HEK293 (cell line): ENCODE measurements at regions not wholly inside any gene's neighbourhood (a gene's known extent, or its start where the extent isn't known, plus 50 kb on each side); places are given as distances from the start of the nearest gene placed in this dataset.

Experiments used
- CTCF ChIA-PET: fragments of 350-600 bp; formaldehyde crosslinking; extraction: SDS; loops from one replicate; lab custom pipeline; 2021; ENCODE audit warnings: antibody characterized with exemption; lab: Yijun Ruan, JAX
- POLR2A ChIA-PET: fragments of 300-600 bp; formaldehyde crosslinking; extraction: SDS; loops from one replicate; lab custom pipeline; 2020; ENCODE audit warnings: antibody characterized with exemption, inconsistent platforms; lab: Yijun Ruan, JAX
- H3K27ac ChIP-seq: fragments of 200-500 bp; sonication (Bioruptor generic); 2 replicates; pipeline ENCODE4 v1.5.1; 2014; ENCODE audit warnings: low read depth, low read length, control low read depth, inconsistent platforms; ENCODE audit errors: extremely low read depth
- H3K36me3 ChIP-seq, 2 experiments: fragments of 200-500 bp in 1 of 2; sonication (Bioruptor generic) in 1 of 2; 1 replicate in 1 of 2; 2 replicates in 1 of 2; pipeline ENCODE4 v1.5.1; 2014 to 2017; ENCODE audit warnings: inconsistent platforms in 2 of 2, low read length in 2 of 2; ENCODE audit not compliant: control insufficient read depth in 2 of 2, insufficient read depth in 1 of 2
- H3K4me1 ChIP-seq: fragments of 200-500 bp; sonication (Bioruptor generic); 2 replicates; pipeline ENCODE4 v1.5.1; 2014; ENCODE audit warnings: mild to moderate bottlenecking, low read length, inconsistent platforms; ENCODE audit not compliant: control insufficient read depth, insufficient read depth
- H3K4me3 ChIP-seq: 2 replicates; pipeline ENCODE4 v1.5.1; 2011; ENCODE audit warnings: low read depth, mild to moderate bottlenecking, control low read depth, low read length, moderate library complexity
- H3K9me3 ChIP-seq: fragments of 200-500 bp; sonication (Bioruptor generic); 2 replicates; pipeline ENCODE4 v1.5.1; 2014; ENCODE audit warnings: low read depth, low read length, inconsistent platforms; ENCODE audit not compliant: control insufficient read depth, insufficient read depth
- KLF9 ChIP-seq: fragments of 450-650 bp; formaldehyde crosslinking; IDR thresholded peaks from 2 replicates; pipeline ENCODE4 v1.5.1; 2016; ENCODE audit warnings: missing biosample characterization, missing genetic modification characterization, low read depth
- MYNN ChIP-seq: fragments of 450-650 bp; formaldehyde crosslinking; IDR thresholded peaks from 2 replicates; pipeline ENCODE4 v1.5.1; 2016; ENCODE audit warnings: missing biosample characterization, missing genetic modification characterization, borderline replicate concordance
- ZBTB7A ChIP-seq: fragments of 450-650 bp; formaldehyde crosslinking; IDR thresholded peaks from 2 replicates; pipeline ENCODE4 v1.5.1; 2016; ENCODE audit warnings: low read depth, missing biosample characterization, missing genetic modification characterization
- ZNF133 ChIP-seq: fragments of 450-650 bp; formaldehyde crosslinking; IDR thresholded peaks from 2 replicates; pipeline ENCODE4 v1.5.1; 2016; ENCODE audit warnings: missing biosample characterization, missing genetic modification characterization
- ZNF175 ChIP-seq: fragments of 450-650 bp; formaldehyde crosslinking; IDR thresholded peaks from 2 replicates; pipeline ENCODE4 v1.5.1; 2016; ENCODE audit warnings: missing biosample characterization, missing genetic modification characterization
- ZNF19 ChIP-seq: fragments of 450-650 bp; formaldehyde crosslinking; IDR thresholded peaks from 2 replicates; pipeline ENCODE4; 2016; ENCODE audit warnings: missing biosample characterization, missing genetic modification characterization, low read depth
- ZNF214 ChIP-seq: fragments of 450-650 bp; formaldehyde crosslinking; IDR thresholded peaks from 2 replicates; pipeline ENCODE4 v1.5.1; 2017; ENCODE audit warnings: missing biosample characterization, mild to moderate bottlenecking, missing genetic modification characterization, borderline replicate concordance
- ZNF248 ChIP-seq: fragments of 450-650 bp; formaldehyde crosslinking; IDR thresholded peaks from 2 replicates; pipeline ENCODE4 v1.5.1; 2017; ENCODE audit warnings: missing biosample characterization, missing genetic modification characterization
- ZNF426 ChIP-seq: fragments of 450-650 bp; formaldehyde crosslinking; IDR thresholded peaks from 2 replicates; pipeline ENCODE4 v1.5.1; 2017; ENCODE audit warnings: missing biosample characterization, missing genetic modification characterization, mild to moderate bottlenecking, inconsistent platforms, moderate library complexity
- ZNF48 ChIP-seq: fragments of 450-650 bp; formaldehyde crosslinking; IDR thresholded peaks from 2 replicates; pipeline ENCODE4 v1.5.1; 2016; ENCODE audit warnings: missing biosample characterization, missing genetic modification characterization
- ZNF529 ChIP-seq: fragments of 450-650 bp; formaldehyde crosslinking; IDR thresholded peaks from 2 replicates; pipeline ENCODE4 v1.5.1; 2017; ENCODE audit warnings: missing genetic modification characterization, missing biosample characterization; ENCODE audit not compliant: insufficient replicate concordance
- ZNF561 ChIP-seq: fragments of 450-650 bp; IDR thresholded peaks from 2 replicates; pipeline ENCODE4 v1.5.1; 2018; ENCODE audit warnings: missing biosample characterization, missing genetic modification characterization, borderline replicate concordance
- ZNF585B ChIP-seq: fragments of 450-650 bp; formaldehyde crosslinking; IDR thresholded peaks from 2 replicates; pipeline ENCODE4 v1.5.1; 2016; ENCODE audit warnings: missing biosample characterization, missing genetic modification characterization
- ZNF600 ChIP-seq: fragments of 450-650 bp; formaldehyde crosslinking; IDR thresholded peaks from 2 replicates; pipeline ENCODE4 v1.5.1; 2016; ENCODE audit warnings: missing biosample characterization, missing genetic modification characterization
- ZNF624 ChIP-seq: fragments of 450-650 bp; formaldehyde crosslinking; IDR thresholded peaks from 2 replicates; pipeline ENCODE4 v1.5.1; 2017; ENCODE audit warnings: missing biosample characterization, missing genetic modification characterization
- ZNF629 ChIP-seq: fragments of 450-650 bp; formaldehyde crosslinking; IDR thresholded peaks from 2 replicates; pipeline ENCODE4 v1.5.1; 2017; ENCODE audit warnings: missing biosample characterization, missing genetic modification characterization
- ZNF664 ChIP-seq: fragments of 450-650 bp; formaldehyde crosslinking; IDR thresholded peaks from 2 replicates; pipeline ENCODE4 v1.5.1; 2016; ENCODE audit warnings: missing biosample characterization, missing genetic modification characterization
- ZNF791 ChIP-seq: fragments of 450-650 bp; formaldehyde crosslinking; IDR thresholded peaks from 2 replicates; pipeline ENCODE4 v1.5.1; 2016; ENCODE audit warnings: missing biosample characterization, missing genetic modification characterization
- TF ChIP-seq, protein P1 (sequence below): fragments of 450-650 bp; formaldehyde crosslinking; IDR thresholded peaks from 2 replicates; pipeline ENCODE4 v1.5.1; 2016; ENCODE audit warnings: missing biosample characterization, missing genetic modification characterization
- TF ChIP-seq, protein P2 (sequence below): fragments of 450-650 bp; formaldehyde crosslinking; IDR thresholded peaks from 2 replicates; pipeline ENCODE4 v1.5.1; 2016; ENCODE audit warnings: missing biosample characterization, missing genetic modification characterization
- TF ChIP-seq, protein P3 (sequence below): fragments of 450-650 bp; formaldehyde crosslinking; IDR thresholded peaks from 2 replicates; pipeline ENCODE4 v1.5.1; 2016; ENCODE audit warnings: missing biosample characterization, missing genetic modification characterization
- TF ChIP-seq, protein P4 (sequence below): fragments of 450-650 bp; formaldehyde crosslinking; IDR thresholded peaks from 2 replicates; pipeline ENCODE4 v1.5.1; 2016; ENCODE audit warnings: missing biosample characterization, missing genetic modification characterization
- TF ChIP-seq, protein P5 (sequence below): fragments of 450-650 bp; formaldehyde crosslinking; conservative IDR thresholded peaks from 2 replicates; pipeline ENCODE4 v1.5.1; 2016; ENCODE audit warnings: low read depth, missing biosample characterization, missing genetic modification characterization

DNA sequence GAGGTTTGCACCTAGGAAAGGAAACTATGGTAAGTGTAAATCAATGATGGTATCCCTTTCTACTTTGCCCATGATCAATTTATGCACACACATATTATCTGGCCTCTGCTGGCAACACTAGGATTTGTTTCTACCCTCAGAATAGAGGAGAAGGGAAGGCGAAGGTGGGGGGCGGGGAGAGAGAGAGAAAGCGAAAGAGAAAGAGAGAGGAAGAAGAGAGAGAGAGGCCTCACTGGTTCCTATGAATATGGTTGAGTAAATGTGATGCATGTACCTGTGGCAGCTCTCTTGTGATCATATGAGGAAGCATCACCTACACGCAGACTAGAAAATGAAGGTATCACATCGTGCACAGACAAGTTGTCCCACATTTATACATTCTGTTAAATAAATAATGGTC, 882.0 kb upstream of the SLITRK6 start (continued):
- TF ChIP-seq MYNN (tag by site-specific recombination): no peak
- no peak for TF ChIP-seq ZNF426
- TF ChIP-seq ZNF585B (tag by site-specific recombination): no peak
- no peak for TF ChIP-seq ZNF529 (tag by site-specific recombination)
- no peak for TF ChIP-seq ZNF600

DNA sequence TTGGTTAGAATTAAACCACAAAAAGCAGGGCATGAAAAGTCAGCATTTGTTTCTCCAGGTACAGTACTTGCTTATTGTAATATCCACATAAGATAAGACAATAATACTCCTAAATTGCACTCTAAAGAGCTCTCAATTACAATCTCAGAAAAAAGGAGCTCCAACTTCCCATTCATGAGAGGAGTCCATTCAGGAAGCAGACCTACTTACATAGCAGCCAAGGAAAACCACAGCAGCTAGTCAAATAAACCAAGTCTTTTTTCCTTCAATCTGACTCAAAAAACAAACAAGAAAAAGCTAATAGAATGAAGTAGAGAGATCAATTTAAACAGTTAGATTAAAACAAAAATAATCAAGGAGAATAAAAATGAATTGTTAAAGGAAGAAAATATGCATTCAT, 885.2 kb upstream of the SLITRK6 start:
- POLR2A ChIA-PET: no interaction called here
- CTCF ChIA-PET: no interaction called here
- no peaks in the 10 kb centered on the region for H3K4me1 ChIP-seq
- H3K4me3 ChIP-seq: no peak overlapping the region
- no peaks in the 10 kb centered on the region for H3K9me3 ChIP-seq
- H3K36me3 ChIP-seq: no peaks in the 10 kb centered on the region
- H3K27ac ChIP-seq: no peak overlapping the region
- TF ChIP-seq, protein P1, sequence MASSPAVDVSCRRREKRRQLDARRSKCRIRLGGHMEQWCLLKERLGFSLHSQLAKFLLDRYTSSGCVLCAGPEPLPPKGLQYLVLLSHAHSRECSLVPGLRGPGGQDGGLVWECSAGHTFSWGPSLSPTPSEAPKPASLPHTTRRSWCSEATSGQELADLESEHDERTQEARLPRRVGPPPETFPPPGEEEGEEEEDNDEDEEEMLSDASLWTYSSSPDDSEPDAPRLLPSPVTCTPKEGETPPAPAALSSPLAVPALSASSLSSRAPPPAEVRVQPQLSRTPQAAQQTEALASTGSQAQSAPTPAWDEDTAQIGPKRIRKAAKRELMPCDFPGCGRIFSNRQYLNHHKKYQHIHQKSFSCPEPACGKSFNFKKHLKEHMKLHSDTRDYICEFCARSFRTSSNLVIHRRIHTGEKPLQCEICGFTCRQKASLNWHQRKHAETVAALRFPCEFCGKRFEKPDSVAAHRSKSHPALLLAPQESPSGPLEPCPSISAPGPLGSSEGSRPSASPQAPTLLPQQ (tag by site-specific recombination): no peak
- TF ChIP-seq ZNF629 (tag by site-specific recombination) (no peak), KLF9 (tag by site-specific recombination) (no peak), ZNF791 (tag by site-specific recombination) (no peak), ZNF19 (tag by site-specific recombination) (no peak), ZNF561 (tag by site-specific recombination) (no peak), ZNF48 (tag by site-specific recombination) (no peak), ZNF175 (tag by site-specific recombination) (no peak), ZNF664 (tag by site-specific recombination) (no peak), ZBTB7A (tag by site-specific recombination) (no peak), ZNF624 (tag by site-specific recombination) (no peak), ZNF248 (tag by site-specific recombination) (no peak), ZNF133 (no peak), ZNF529 (tag by site-specific recombination) (no peak), ZNF214 (no peak)
- TF ChIP-seq, protein P2, sequence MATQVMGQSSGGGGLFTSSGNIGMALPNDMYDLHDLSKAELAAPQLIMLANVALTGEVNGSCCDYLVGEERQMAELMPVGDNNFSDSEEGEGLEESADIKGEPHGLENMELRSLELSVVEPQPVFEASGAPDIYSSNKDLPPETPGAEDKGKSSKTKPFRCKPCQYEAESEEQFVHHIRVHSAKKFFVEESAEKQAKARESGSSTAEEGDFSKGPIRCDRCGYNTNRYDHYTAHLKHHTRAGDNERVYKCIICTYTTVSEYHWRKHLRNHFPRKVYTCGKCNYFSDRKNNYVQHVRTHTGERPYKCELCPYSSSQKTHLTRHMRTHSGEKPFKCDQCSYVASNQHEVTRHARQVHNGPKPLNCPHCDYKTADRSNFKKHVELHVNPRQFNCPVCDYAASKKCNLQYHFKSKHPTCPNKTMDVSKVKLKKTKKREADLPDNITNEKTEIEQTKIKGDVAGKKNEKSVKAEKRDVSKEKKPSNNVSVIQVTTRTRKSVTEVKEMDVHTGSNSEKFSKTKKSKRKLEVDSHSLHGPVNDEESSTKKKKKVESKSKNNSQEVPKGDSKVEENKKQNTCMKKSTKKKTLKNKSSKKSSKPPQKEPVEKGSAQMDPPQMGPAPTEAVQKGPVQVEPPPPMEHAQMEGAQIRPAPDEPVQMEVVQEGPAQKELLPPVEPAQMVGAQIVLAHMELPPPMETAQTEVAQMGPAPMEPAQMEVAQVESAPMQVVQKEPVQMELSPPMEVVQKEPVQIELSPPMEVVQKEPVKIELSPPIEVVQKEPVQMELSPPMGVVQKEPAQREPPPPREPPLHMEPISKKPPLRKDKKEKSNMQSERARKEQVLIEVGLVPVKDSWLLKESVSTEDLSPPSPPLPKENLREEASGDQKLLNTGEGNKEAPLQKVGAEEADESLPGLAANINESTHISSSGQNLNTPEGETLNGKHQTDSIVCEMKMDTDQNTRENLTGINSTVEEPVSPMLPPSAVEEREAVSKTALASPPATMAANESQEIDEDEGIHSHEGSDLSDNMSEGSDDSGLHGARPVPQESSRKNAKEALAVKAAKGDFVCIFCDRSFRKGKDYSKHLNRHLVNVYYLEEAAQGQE (tag by site-specific recombination): no peak
- TF ChIP-seq, protein P3, sequence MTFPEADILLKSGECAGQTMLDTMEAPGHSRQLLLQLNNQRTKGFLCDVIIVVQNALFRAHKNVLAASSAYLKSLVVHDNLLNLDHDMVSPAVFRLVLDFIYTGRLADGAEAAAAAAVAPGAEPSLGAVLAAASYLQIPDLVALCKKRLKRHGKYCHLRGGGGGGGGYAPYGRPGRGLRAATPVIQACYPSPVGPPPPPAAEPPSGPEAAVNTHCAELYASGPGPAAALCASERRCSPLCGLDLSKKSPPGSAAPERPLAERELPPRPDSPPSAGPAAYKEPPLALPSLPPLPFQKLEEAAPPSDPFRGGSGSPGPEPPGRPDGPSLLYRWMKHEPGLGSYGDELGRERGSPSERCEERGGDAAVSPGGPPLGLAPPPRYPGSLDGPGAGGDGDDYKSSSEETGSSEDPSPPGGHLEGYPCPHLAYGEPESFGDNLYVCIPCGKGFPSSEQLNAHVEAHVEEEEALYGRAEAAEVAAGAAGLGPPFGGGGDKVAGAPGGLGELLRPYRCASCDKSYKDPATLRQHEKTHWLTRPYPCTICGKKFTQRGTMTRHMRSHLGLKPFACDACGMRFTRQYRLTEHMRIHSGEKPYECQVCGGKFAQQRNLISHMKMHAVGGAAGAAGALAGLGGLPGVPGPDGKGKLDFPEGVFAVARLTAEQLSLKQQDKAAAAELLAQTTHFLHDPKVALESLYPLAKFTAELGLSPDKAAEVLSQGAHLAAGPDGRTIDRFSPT (tag by site-specific recombination): no peak
- TF ChIP-seq, protein P4, sequence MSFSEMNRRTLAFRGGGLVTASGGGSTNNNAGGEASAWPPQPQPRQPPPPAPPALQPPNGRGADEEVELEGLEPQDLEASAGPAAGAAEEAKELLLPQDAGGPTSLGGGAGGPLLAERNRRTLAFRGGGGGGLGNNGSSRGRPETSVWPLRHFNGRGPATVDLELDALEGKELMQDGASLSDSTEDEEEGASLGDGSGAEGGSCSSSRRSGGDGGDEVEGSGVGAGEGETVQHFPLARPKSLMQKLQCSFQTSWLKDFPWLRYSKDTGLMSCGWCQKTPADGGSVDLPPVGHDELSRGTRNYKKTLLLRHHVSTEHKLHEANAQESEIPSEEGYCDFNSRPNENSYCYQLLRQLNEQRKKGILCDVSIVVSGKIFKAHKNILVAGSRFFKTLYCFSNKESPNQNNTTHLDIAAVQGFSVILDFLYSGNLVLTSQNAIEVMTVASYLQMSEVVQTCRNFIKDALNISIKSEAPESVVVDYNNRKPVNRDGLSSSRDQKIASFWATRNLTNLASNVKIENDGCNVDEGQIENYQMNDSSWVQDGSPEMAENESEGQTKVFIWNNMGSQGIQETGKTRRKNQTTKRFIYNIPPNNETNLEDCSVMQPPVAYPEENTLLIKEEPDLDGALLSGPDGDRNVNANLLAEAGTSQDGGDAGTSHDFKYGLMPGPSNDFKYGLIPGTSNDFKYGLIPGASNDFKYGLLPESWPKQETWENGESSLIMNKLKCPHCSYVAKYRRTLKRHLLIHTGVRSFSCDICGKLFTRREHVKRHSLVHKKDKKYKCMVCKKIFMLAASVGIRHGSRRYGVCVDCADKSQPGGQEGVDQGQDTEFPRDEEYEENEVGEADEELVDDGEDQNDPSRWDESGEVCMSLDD (tag by site-specific recombination): no peak
- TF ChIP-seq, protein P5, sequence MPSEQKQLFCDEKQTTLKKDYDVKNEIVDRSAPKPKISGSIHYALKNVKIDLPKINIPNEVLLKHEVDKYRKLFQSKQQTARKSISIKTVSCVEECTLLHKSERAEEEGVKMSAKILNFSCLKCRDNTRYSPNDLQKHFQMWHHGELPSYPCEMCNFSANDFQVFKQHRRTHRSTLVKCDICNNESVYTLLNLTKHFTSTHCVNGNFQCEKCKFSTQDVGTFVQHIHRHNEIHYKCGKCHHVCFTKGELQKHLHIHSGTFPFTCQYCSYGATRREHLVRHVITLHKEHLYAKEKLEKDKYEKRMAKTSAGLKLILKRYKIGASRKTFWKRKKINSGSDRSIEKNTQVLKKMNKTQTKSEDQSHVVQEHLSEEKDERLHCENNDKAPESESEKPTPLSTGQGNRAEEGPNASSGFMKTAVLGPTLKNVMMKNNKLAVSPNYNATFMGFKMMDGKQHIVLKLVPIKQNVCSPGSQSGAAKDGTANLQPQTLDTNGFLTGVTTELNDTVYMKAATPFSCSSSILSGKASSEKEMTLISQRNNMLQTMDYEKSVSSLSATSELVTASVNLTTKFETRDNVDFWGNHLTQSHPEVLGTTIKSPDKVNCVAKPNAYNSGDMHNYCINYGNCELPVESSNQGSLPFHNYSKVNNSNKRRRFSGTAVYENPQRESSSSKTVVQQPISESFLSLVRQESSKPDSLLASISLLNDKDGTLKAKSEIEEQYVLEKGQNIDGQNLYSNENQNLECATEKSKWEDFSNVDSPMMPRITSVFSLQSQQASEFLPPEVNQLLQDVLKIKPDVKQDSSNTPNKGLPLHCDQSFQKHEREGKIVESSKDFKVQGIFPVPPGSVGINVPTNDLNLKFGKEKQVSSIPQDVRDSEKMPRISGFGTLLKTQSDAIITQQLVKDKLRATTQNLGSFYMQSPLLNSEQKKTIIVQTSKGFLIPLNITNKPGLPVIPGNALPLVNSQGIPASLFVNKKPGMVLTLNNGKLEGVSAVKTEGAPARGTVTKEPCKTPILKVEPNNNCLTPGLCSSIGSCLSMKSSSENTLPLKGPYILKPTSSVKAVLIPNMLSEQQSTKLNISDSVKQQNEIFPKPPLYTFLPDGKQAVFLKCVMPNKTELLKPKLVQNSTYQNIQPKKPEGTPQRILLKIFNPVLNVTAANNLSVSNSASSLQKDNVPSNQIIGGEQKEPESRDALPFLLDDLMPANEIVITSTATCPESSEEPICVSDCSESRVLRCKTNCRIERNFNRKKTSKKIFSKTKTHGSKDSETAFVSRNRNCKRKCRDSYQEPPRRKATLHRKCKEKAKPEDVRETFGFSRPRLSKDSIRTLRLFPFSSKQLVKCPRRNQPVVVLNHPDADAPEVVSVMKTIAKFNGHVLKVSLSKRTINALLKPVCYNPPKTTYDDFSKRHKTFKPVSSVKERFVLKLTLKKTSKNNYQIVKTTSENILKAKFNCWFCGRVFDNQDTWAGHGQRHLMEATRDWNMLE (tag by site-specific recombination): no peak
